HG03520 (cell line): ENCODE measurements at regions not wholly inside any gene's neighbourhood (a gene's known extent, or its start where the extent isn't known, plus 50 kb on each side); places are given as distances from the start of the nearest gene placed in this dataset.

Source experiments
- ATAC-seq: cut with Tn5 transposase; IDR thresholded peaks from one replicate; pipeline ENCODE4 v1.9.1; 2021; ENCODE audit warnings: mild to moderate bottlenecking, moderate library complexity; ENCODE audit not compliant: unreplicated experiment

- no peak for ATAC-seq
These were observed 248.6 kb downstream of the OLFM3 start for GRCh38 chr1:101748077-101748476.
